LNCAP (cell line): ENCODE measurements at regions not wholly inside any gene's neighbourhood (a gene's known extent, or its start where the extent isn't known, plus 50 kb on each side); places are given as distances from the start of the nearest gene placed in this dataset.

Experiments
- CTCF ChIP-seq: fragments of 450-650 bp; IDR thresholded peaks from 2 replicates; pipeline ENCODE4 v1.5.1; 2017; ENCODE audit warnings: mild to moderate bottlenecking

- no peak for TF ChIP-seq CTCF
Measured at GRCh38 chr2:129709001-129709955, 270.2 kb upstream of the RAB6C start.

- TF ChIP-seq CTCF: no peak
Measured at GRCh38 chr2:129709956-129710598, 269.4 kb upstream of the RAB6C start.

GRCh38 chr2:129710670-129711495, 268.6 kb upstream of the RAB6C start:
- no peak for TF ChIP-seq CTCF

GRCh38 chr2:129711816-129712675, 267.4 kb upstream of the RAB6C start:
- no peak for TF ChIP-seq CTCF

- no peak for TF ChIP-seq CTCF
Measured at GRCh38 chr2:129712676-129712985, 266.8 kb upstream of the RAB6C start.

- no peak for TF ChIP-seq CTCF
Measured at GRCh38 chr2:129713337-129713736, 266.1 kb upstream of the RAB6C start.
